Cardiac fibroblast (primary cell): ENCODE measurements at regions not wholly inside any gene's neighbourhood (a gene's known extent, or its start where the extent isn't known, plus 50 kb on each side); places are given as distances from the start of the nearest gene placed in this dataset.
A peak's percentile ranks its signal among the peaks of the same experiment; 100 is the strongest.
"Not testable (repeated sequence)": the region's sequence is repeated elsewhere in the genome, so short reads cannot be mapped to it uniquely, and the experiment has no call there.

Experiments
- DNase-seq, 2 donors: peaks; one replicate each; pipeline versions ENCODE4 v3.0.0 to v3.0.0-alpha.2; 2010; ENCODE audit warnings: low read depth in 2 of 2
- H3K4me3 ChIP-seq, 2 donors: replicated peaks in 1 of 2; 1 replicate in 1 of 2; 2 replicates in 1 of 2; pipeline ENCODE4 v1.5.1; 2011; ENCODE audit warnings: low read depth in 2 of 2, low read length in 2 of 2, mild to moderate bottlenecking in 2 of 2, moderate library complexity in 1 of 2
- CTCF ChIP-seq: IDR thresholded peaks from one replicate; pipeline ENCODE4 v1.5.1; 2011; ENCODE audit warnings: low read depth, mild to moderate bottlenecking, low read length, inconsistent platforms

- TF ChIP-seq CTCF: no peak
- no peak overlapping the region for H3K4me3 ChIP-seq
- no peak for DNase-seq
Observed at GRCh38 chr4:3623106-3623505, 90.9 kb upstream of the LRPAP1 start.

- not testable (repeated sequence) for H3K4me3 ChIP-seq
- DNase-seq: peak in 1 of 2 donors; percentile 8
Observed at GRCh38 chr4:3620365-3620764, 88.1 kb upstream of the LRPAP1 start.

GRCh38 chr4:3619698-3620097 is 87.5 kb upstream of the LRPAP1 start:
- not testable (repeated sequence) for H3K4me3 ChIP-seq, DNase-seq

- not testable (repeated sequence) for H3K4me3 ChIP-seq, DNase-seq
Observed at GRCh38 chr4:3618341-3618740, 86.1 kb upstream of the LRPAP1 start.

- H3K4me3 ChIP-seq: no peak overlapping the region
- no peak for DNase-seq
- no peak for TF ChIP-seq CTCF
Observed at GRCh38 chr4:3615386-3616286, 83.4 kb upstream of the LRPAP1 start.

- DNase-seq: no peak
- no peak for TF ChIP-seq CTCF
- no peak overlapping the region for H3K4me3 ChIP-seq
Observed at GRCh38 chr4:3614731-3614980, 82.4 kb upstream of the LRPAP1 start.

- TF ChIP-seq CTCF: no peak
Observed at GRCh38 chr4:3613967-3614730, 81.9 kb upstream of the LRPAP1 start.

GRCh38 chr4:3612934-3613333 is 80.7 kb upstream of the LRPAP1 start:
- no peak for TF ChIP-seq CTCF
- no peak for DNase-seq
- no peak overlapping the region for H3K4me3 ChIP-seq

More at GRCh38 chr4:3613967-3614730, 81.9 kb upstream of the LRPAP1 start:
- peak in 1 of 2 donors; percentile 11 for DNase-seq
- H3K4me3 ChIP-seq: no peak overlapping the region
